ENCODE measurements at regions not wholly inside any gene's neighbourhood (a gene's known extent, or its start where the extent isn't known, plus 50 kb on each side); places are given as distances from the start of the nearest gene placed in this dataset.

GRCh38 chr7:24409431-24410024 lies 125.5 kb downstream of the NPY start:
- Histone ChIP-seq H3K79me2 (ENCODE audit: low read length) (no peaks in the 10 kb centered on the region), H3K4me2 (ENCODE audit: low read length) (no peak overlapping the region), H3K9me3 (ENCODE audit: insufficient read depth, low read length) (no peaks in the 10 kb centered on the region), H2AFZ (ENCODE audit: low read depth, low read length) (no peak overlapping the region), H3K27ac (ENCODE audit: low read length) (no peak overlapping the region), H3K9ac (ENCODE audit: low read length) (no peak overlapping the region), H3K27me3 (ENCODE audit: low read depth, low read length) (no peaks in the 10 kb centered on the region), H3K4me1 (ENCODE audit: low read length) (no peaks in the 10 kb centered on the region), H3K36me3 (replicated peaks; ENCODE audit: low read depth, low read length) (no peaks in the 10 kb centered on the region), H4K20me1 (ENCODE audit: insufficient read depth, low read length) (no peaks in the 10 kb centered on the region), H3K4me3 (ENCODE audit: low read length) (no peak overlapping the region)
- no peak for TF ChIP-seq EZH2phosphoT487 (IDR thresholded peaks at IDR 0.05; ENCODE audit: low read depth)
- TF ChIP-seq CTCF (IDR thresholded peaks at IDR 0.05; ENCODE audit: low read depth, low read length), result no peak

- Histone ChIP-seq H2AFZ (ENCODE audit: low read depth, low read length) (no peak overlapping the region), H4K20me1 (ENCODE audit: insufficient read depth, low read length) (no peaks in the 10 kb centered on the region), H3K27me3 (ENCODE audit: low read depth, low read length) (no peaks in the 10 kb centered on the region), H3K9ac (ENCODE audit: low read length) (no peak overlapping the region), H3K79me2 (ENCODE audit: low read length) (no peaks in the 10 kb centered on the region), H3K27ac (ENCODE audit: low read length) (no peak overlapping the region), H3K4me1 (ENCODE audit: low read length) (no peaks in the 10 kb centered on the region), H3K4me2 (ENCODE audit: low read length) (no peak overlapping the region), H3K36me3 (replicated peaks; ENCODE audit: low read depth, low read length) (no peaks in the 10 kb centered on the region), H3K9me3 (ENCODE audit: insufficient read depth, low read length) (no peaks in the 10 kb centered on the region), H3K4me3 (ENCODE audit: low read length) (no peak overlapping the region)
- TF ChIP-seq CTCF (IDR thresholded peaks at IDR 0.05; ENCODE audit: low read depth, low read length) (no peak), EZH2phosphoT487 (IDR thresholded peaks at IDR 0.05; ENCODE audit: low read depth) (no peak)
Measured at GRCh38 chr7:24411226-24411625, 127.2 kb downstream of the NPY start.

GRCh38 chr7:24417526-24418120 lies 133.6 kb downstream of the NPY start:
- Histone ChIP-seq H3K4me2 (ENCODE audit: low read length) (no peak overlapping the region), H3K79me2 (ENCODE audit: low read length) (no peaks in the 10 kb centered on the region), H4K20me1 (ENCODE audit: insufficient read depth, low read length) (no peaks in the 10 kb centered on the region), H3K4me1 (ENCODE audit: low read length) (no peaks in the 10 kb centered on the region), H3K27ac (ENCODE audit: low read length) (no peak overlapping the region), H3K27me3 (ENCODE audit: low read depth, low read length) (no peaks in the 10 kb centered on the region), H3K9ac (ENCODE audit: low read length) (no peak overlapping the region), H3K36me3 (replicated peaks; ENCODE audit: low read depth, low read length) (no peaks in the 10 kb centered on the region), H2AFZ (ENCODE audit: low read depth, low read length) (no peak overlapping the region), H3K9me3 (ENCODE audit: insufficient read depth, low read length) (no peaks in the 10 kb centered on the region), H3K4me3 (ENCODE audit: low read length) (no peak overlapping the region)
- no peak for TF ChIP-seq EZH2phosphoT487 (IDR thresholded peaks at IDR 0.05; ENCODE audit: low read depth)
- no peak for TF ChIP-seq CTCF (IDR thresholded peaks at IDR 0.05; ENCODE audit: low read depth, low read length)

- H3K4me1 ChIP-seq (ENCODE audit: low read length), result no peaks in the 10 kb centered on the region
- no peak overlapping the region for H3K4me3 ChIP-seq (ENCODE audit: low read length)
- no peak overlapping the region for H3K4me2 ChIP-seq (ENCODE audit: low read length)
- H4K20me1 ChIP-seq (ENCODE audit: insufficient read depth, low read length), result no peaks in the 10 kb centered on the region
- no peaks in the 10 kb centered on the region for H3K79me2 ChIP-seq (ENCODE audit: low read length)
- H3K27me3 ChIP-seq (ENCODE audit: low read depth, low read length), result no peaks in the 10 kb centered on the region
- H3K36me3 ChIP-seq (replicated peaks; ENCODE audit: low read depth, low read length), result no peaks in the 10 kb centered on the region
- H3K9ac ChIP-seq (ENCODE audit: low read length), result no peak overlapping the region
- no peak for TF ChIP-seq EZH2phosphoT487 (IDR thresholded peaks at IDR 0.05; ENCODE audit: low read depth)
- no peak overlapping the region for H2AFZ ChIP-seq (ENCODE audit: low read depth, low read length)
- no peak overlapping the region for H3K27ac ChIP-seq (ENCODE audit: low read length)
- no peaks in the 10 kb centered on the region for H3K9me3 ChIP-seq (ENCODE audit: insufficient read depth, low read length)
Measured at GRCh38 chr7:24419077-24419476, 135.1 kb downstream of the NPY start.

Measured in OCI-LY3 (cell line).